ENCODE measurements at regions not wholly inside any gene's neighbourhood (a gene's known extent, or its start where the extent isn't known, plus 50 kb on each side); places are given as distances from the start of the nearest gene placed in this dataset.
"Not testable (repeated sequence)": the region's sequence is repeated elsewhere in the genome, so short reads cannot be mapped to it uniquely, and the experiment has no call there.

- H3K27ac ChIP-seq, result no peak overlapping the region
- TF ChIP-seq CTCF (IDR thresholded peaks at IDR 0.05), result no peak
- no peaks in the 10 kb centered on the region for H3K36me3 ChIP-seq
- no peak overlapping the region for H3K4me3 ChIP-seq
- ATAC-seq (no peak), DNase-seq (no peak)
- H3K27me3 ChIP-seq, result no peaks in the 10 kb centered on the region
- peaks cover 0 to 3% of the 10 kb centered on the region in 2 donors for H3K9me3 ChIP-seq
- H3K4me1 ChIP-seq, result no peaks in the 10 kb centered on the region
- intact Hi-C loops (cut with DNase I), result no loop called here
Observed at GRCh38 chr18:78429127-78430108, 550.2 kb upstream of the SALL3 start.

GRCh38 chr18:78430131-78430758 lies 549.4 kb upstream of the SALL3 start:
- H3K4me1 ChIP-seq, result no peaks in the 10 kb centered on the region
- H3K27ac ChIP-seq, result no peak overlapping the region
- H3K36me3 ChIP-seq, result no peaks in the 10 kb centered on the region
- DNase-seq (no peak), ATAC-seq (no peak)
- H3K4me3 ChIP-seq, result no peak overlapping the region
- no peaks in the 10 kb centered on the region for H3K27me3 ChIP-seq
- H3K9me3 ChIP-seq, result peaks cover 0 to 3% of the 10 kb centered on the region in 2 donors
- intact Hi-C loops (cut with DNase I), result no loop called here
- no peak for TF ChIP-seq CTCF (IDR thresholded peaks at IDR 0.05)

GRCh38 chr18:78431606-78432005 lies 548.0 kb upstream of the SALL3 start:
- ATAC-seq, result no peak
- Histone ChIP-seq H3K4me3 (no peak overlapping the region), H3K27ac (no peak overlapping the region), H3K4me1 (no peaks in the 10 kb centered on the region), H3K27me3 (no peaks in the 10 kb centered on the region), H3K36me3 (no peaks in the 10 kb centered on the region), H3K9me3 (peaks cover 0 to 3% of the 10 kb centered on the region in 2 donors)
- DNase-seq, result no peak
- TF ChIP-seq CTCF (IDR thresholded peaks at IDR 0.05), result no peak
- intact Hi-C loops (cut with DNase I), result no loop called here

GRCh38 chr18:78433562-78433961 lies 546.1 kb upstream of the SALL3 start:
- no peak for TF ChIP-seq CTCF (IDR thresholded peaks at IDR 0.05)
- Histone ChIP-seq H3K27ac (no peak overlapping the region), H3K27me3 (no peaks in the 10 kb centered on the region), H3K4me3 (no peak overlapping the region), H3K36me3 (no peaks in the 10 kb centered on the region), H3K9me3 (peaks cover 0 to 7% of the 10 kb centered on the region in 2 donors), H3K4me1 (no peaks in the 10 kb centered on the region)
- intact Hi-C loops (cut with DNase I), result no loop called here
- no peak for DNase-seq
- ATAC-seq, result no peak

- H3K9me3 ChIP-seq, result peaks cover 0 to 10% of the 10 kb centered on the region in 2 donors
- no peaks in the 10 kb centered on the region for H3K36me3 ChIP-seq
- no peak overlapping the region for H3K4me3 ChIP-seq
- no peaks in the 10 kb centered on the region for H3K27me3 ChIP-seq
- intact Hi-C loops (cut with DNase I), result no loop called here
- ATAC-seq, result no peak
- H3K27ac ChIP-seq, result no peak overlapping the region
- DNase-seq, result no peak
- no peak for TF ChIP-seq CTCF (IDR thresholded peaks at IDR 0.05)
- no peaks in the 10 kb centered on the region for H3K4me1 ChIP-seq
Observed at GRCh38 chr18:78436110-78436509, 543.5 kb upstream of the SALL3 start.

GRCh38 chr18:78438235-78438634 lies 541.4 kb upstream of the SALL3 start:
- ATAC-seq; H3K27me3 ChIP-seq; DNase-seq; H3K27ac ChIP-seq; H3K36me3 ChIP-seq; H3K4me1 ChIP-seq; intact Hi-C loops (cut with DNase I); H3K4me3 ChIP-seq: not testable (repeated sequence)
- H3K9me3 ChIP-seq, result peaks cover 0 to 10% of the 10 kb centered on the region in 2 donors

Measured in left lung (tissue), 4 donors.